ENCODE measurements at regions not wholly inside any gene's neighbourhood (a gene's known extent, or its start where the extent isn't known, plus 50 kb on each side); places are given as distances from the start of the nearest gene placed in this dataset.

DNA sequence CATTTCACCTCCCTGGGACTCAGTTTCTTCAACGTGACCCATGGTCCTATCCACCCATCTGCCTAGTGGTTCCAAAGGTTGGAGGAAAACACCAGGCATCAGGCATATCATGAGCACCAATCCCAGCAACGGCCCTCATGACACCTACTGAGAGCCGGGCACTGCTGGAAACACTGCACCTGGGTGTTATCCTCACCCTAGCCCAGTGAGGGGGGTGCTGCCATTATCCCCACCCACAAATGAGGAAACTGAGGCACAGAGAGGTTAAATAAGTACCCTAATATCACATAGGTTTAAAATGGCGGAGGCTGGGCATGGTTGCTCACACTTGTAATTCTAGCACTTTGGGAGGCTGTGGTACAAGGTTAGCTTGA, 206.9 kb downstream of the MATN1 start:
- TF ChIP-seq ZFP3 (CRISPR knock-in tag; IDR thresholded peaks at IDR 0.05) (no peak), PPARA (CRISPR knock-in tag; IDR thresholded peaks at IDR 0.05; ENCODE audit: borderline replicate concordance) (no peak), GLIS3 (CRISPR knock-in tag; IDR thresholded peaks at IDR 0.05) (no peak), BACH2 (CRISPR knock-in tag; IDR thresholded peaks at IDR 0.05; ENCODE audit: borderline replicate concordance) (no peak), ZFP30 (CRISPR knock-in tag; IDR thresholded peaks at IDR 0.05) (no peak)
